OCI-LY3 (cell line): ENCODE measurements at regions not wholly inside any gene's neighbourhood (a gene's known extent, or its start where the extent isn't known, plus 50 kb on each side); places are given as distances from the start of the nearest gene placed in this dataset.
A peak's percentile ranks its signal among the peaks of the same experiment; 100 is the strongest.

Source experiments
- H2AFZ ChIP-seq: fragments of 200-600, 300-600 bp; shearing (Covaris generic); 2 replicates; pipeline ENCODE4 v1.6.0; 2014; ENCODE audit warnings: antibody characterized with exemption, low read depth, low read length
- H3K27ac ChIP-seq: fragments of 200-600, 300-600 bp; sonication (generic); 2 replicates; pipeline ENCODE4 v1.5.1; 2014; ENCODE audit warnings: mild to moderate bottlenecking, low read length, moderate library complexity, mixed read lengths
- H3K27me3 ChIP-seq: fragments of 200-600, 300-600 bp; sonication (generic); 2 replicates; pipeline ENCODE4 v1.6.1; 2014; ENCODE audit warnings: low read depth, low read length, mixed read lengths
- H3K36me3 ChIP-seq: fragments of 200-600, 300-600 bp; sonication (generic); replicated peaks from 2 replicates; pipeline ENCODE3; 2014; ENCODE audit warnings: low read depth, low read length, mixed read lengths
- H3K4me1 ChIP-seq: fragments of 300-600, 200-600 bp; sonication (generic); 2 replicates; pipeline ENCODE4 v1.6.1; 2014; ENCODE audit warnings: low read length, mixed read lengths
- H3K4me2 ChIP-seq: fragments of 200-600, 300-600 bp; sonication (generic); 2 replicates; pipeline ENCODE4 v1.6.1; 2014; ENCODE audit warnings: low read length, mixed read lengths
- H3K4me3 ChIP-seq: fragments of 300-600, 200-600 bp; sonication (generic); 2 replicates; pipeline ENCODE4 v1.5.1; 2014; ENCODE audit warnings: antibody characterized with exemption, mild to moderate bottlenecking, low read length, moderate library complexity
- H3K79me2 ChIP-seq: fragments of 300-600, 200-600 bp; shearing (Covaris generic); 2 replicates; pipeline ENCODE4 v1.6.1; 2014; ENCODE audit warnings: mild to moderate bottlenecking, low read length, mixed read lengths
- H3K9ac ChIP-seq: fragments of 300-600, 200-600 bp; shearing (Covaris generic); 2 replicates; pipeline ENCODE4 v1.6.0; 2014; ENCODE audit warnings: mild to moderate bottlenecking, low read length, moderate library complexity
- H3K9me3 ChIP-seq: fragments of 200-600, 300-600 bp; shearing (Covaris generic); 2 replicates; pipeline ENCODE4 v1.6.1; 2014; ENCODE audit warnings: low read length, mixed read lengths; ENCODE audit not compliant: insufficient read depth
- H4K20me1 ChIP-seq: fragments of 200-600, 300-600 bp; sonication (generic); 2 replicates; pipeline ENCODE4 v1.6.1; 2016; ENCODE audit warnings: low read length, mixed read lengths; ENCODE audit not compliant: insufficient read depth
- CTCF ChIP-seq: fragments of 200-600, 300-600 bp; sonication (generic); IDR thresholded peaks from 2 replicates; pipeline ENCODE4 v1.5.1; 2014; ENCODE audit warnings: antibody characterized with exemption, low read length, low read depth
- EZH2phosphoT487 ChIP-seq: fragments of 200-600 bp; shearing (Covaris generic); IDR thresholded peaks from 2 replicates; pipeline ENCODE4 v1.6.1; 2018; ENCODE audit warnings: antibody characterized with exemption, mixed run types, low read depth

- no peaks in the 10 kb centered on the region for H3K27me3 ChIP-seq
- H3K9ac ChIP-seq = peak overlapping the region; percentile 80
- H3K36me3 ChIP-seq = no peaks in the 10 kb centered on the region
- peak overlapping the region; percentile 98 for H3K27ac ChIP-seq
- no peaks in the 10 kb centered on the region for H3K79me2 ChIP-seq
- peaks cover 64% of the 10 kb centered on the region for H3K4me1 ChIP-seq
- peak overlapping the region; percentile 85 for H3K4me2 ChIP-seq
- H3K4me3 ChIP-seq = peak overlapping the region; percentile 65
- TF ChIP-seq CTCF (no peak), EZH2phosphoT487 (no peak)
- H3K9me3 ChIP-seq = no peaks in the 10 kb centered on the region
- H2AFZ ChIP-seq = no peak overlapping the region
- H4K20me1 ChIP-seq = no peaks in the 10 kb centered on the region
Observed at GRCh38 chr12:92503029-92503931, 199.5 kb upstream of the PLEKHG7 start.

GRCh38 chr12:92502417-92503028 lies 200.3 kb upstream of the PLEKHG7 start:
- Histone ChIP-seq H4K20me1 (no peaks in the 10 kb centered on the region), H2AFZ (no peak overlapping the region), H3K36me3 (no peaks in the 10 kb centered on the region), H3K9ac (peak overlapping the region; percentile 80), H3K27me3 (no peaks in the 10 kb centered on the region), H3K4me2 (peak overlapping the region; percentile 85), H3K4me1 (peaks cover 70% of the 10 kb centered on the region), H3K4me3 (peak overlapping the region; percentile 65), H3K79me2 (no peaks in the 10 kb centered on the region), H3K27ac (peak overlapping the region; percentile 98), H3K9me3 (no peaks in the 10 kb centered on the region)
- TF ChIP-seq EZH2phosphoT487 (no peak), CTCF (peak; percentile 48)

GRCh38 chr12:92496790-92497189 lies 206.0 kb upstream of the PLEKHG7 start:
- Histone ChIP-seq H3K27ac (peak overlapping the region; percentile 88), H3K4me3 (peak overlapping the region; percentile 31; the same call in 1 of the 2 replicates), H3K9ac (no peak overlapping the region; the same call in 1 of the 2 replicates), H3K4me2 (peak overlapping the region; percentile 75), H2AFZ (no peak overlapping the region), H3K36me3 (peaks cover 9% of the 10 kb centered on the region), H3K79me2 (no peaks in the 10 kb centered on the region), H3K4me1 (peaks cover 74% of the 10 kb centered on the region), H3K9me3 (peaks cover 12% of the 10 kb centered on the region), H3K27me3 (no peaks in the 10 kb centered on the region), H4K20me1 (no peaks in the 10 kb centered on the region)
- TF ChIP-seq CTCF = no peak
- no peak for TF ChIP-seq EZH2phosphoT487

- Histone ChIP-seq H3K4me2 (peak overlapping the region; percentile 75), H3K4me3 (no peak overlapping the region), H3K4me1 (peaks cover 62% of the 10 kb centered on the region), H3K9ac (no peak overlapping the region; the same call in 1 of the 2 replicates), H4K20me1 (no peaks in the 10 kb centered on the region), H3K36me3 (peaks cover 20% of the 10 kb centered on the region), H3K79me2 (no peaks in the 10 kb centered on the region), H3K27me3 (no peaks in the 10 kb centered on the region), H2AFZ (no peak overlapping the region), H3K9me3 (peaks cover 15% of the 10 kb centered on the region), H3K27ac (peak overlapping the region; percentile 88; the same call in 1 of the 2 replicates)
- TF ChIP-seq EZH2phosphoT487 (no peak), CTCF (no peak)
Observed at GRCh38 chr12:92495108-92495507, 207.7 kb upstream of the PLEKHG7 start.
